OCI-LY1 (cell line): ENCODE measurements at regions not wholly inside any gene's neighbourhood (a gene's known extent, or its start where the extent isn't known, plus 50 kb on each side); places are given as distances from the start of the nearest gene placed in this dataset.

Source experiments
- CTCF ChIP-seq: fragments of 200-600 bp; sonication (generic), shearing (Covaris generic); IDR thresholded peaks from 2 replicates; pipeline ENCODE4 v1.5.1; 2017; ENCODE audit warnings: mild to moderate bottlenecking, antibody characterized with exemption, low read length, moderate library complexity, mixed read lengths
- EZH2 ChIP-seq: fragments of 200-600 bp; sonication (generic), shearing (Covaris generic); IDR thresholded peaks from 2 replicates; pipeline ENCODE4 v1.8.0; 2017; ENCODE audit warnings: borderline replicate concordance, mixed run types, mild to moderate bottlenecking, antibody characterized with exemption, low read length, moderate library complexity, mixed read lengths

GRCh38 chr1:102566182-102566581 is 542.1 kb downstream of the COL11A1 start:
- TF ChIP-seq CTCF (no peak), EZH2 (no peak)
